ENCODE measurements at regions not wholly inside any gene's neighbourhood (a gene's known extent, or its start where the extent isn't known, plus 50 kb on each side); places are given as distances from the start of the nearest gene placed in this dataset.

- peaks cover 33% of the 10 kb centered on the region for H3K36me3 Mint-ChIP-seq
- H3K27ac Mint-ChIP-seq: no peak overlapping the region
- TF ChIP-seq, protein P1, sequence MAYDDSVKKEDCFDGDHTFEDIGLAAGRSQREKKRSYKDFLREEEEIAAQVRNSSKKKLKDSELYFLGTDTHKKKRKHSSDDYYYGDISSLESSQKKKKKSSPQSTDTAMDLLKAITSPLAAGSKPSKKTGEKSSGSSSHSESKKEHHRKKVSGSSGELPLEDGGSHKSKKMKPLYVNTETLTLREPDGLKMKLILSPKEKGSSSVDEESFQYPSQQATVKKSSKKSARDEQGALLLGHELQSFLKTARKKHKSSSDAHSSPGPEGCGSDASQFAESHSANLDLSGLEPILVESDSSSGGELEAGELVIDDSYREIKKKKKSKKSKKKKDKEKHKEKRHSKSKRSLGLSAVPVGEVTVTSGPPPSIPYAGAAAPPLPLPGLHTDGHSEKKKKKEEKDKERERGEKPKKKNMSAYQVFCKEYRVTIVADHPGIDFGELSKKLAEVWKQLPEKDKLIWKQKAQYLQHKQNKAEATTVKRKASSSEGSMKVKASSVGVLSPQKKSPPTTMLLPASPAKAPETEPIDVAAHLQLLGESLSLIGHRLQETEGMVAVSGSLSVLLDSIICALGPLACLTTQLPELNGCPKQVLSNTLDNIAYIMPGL (CRISPR knock-in tag; IDR thresholded peaks at IDR 0.05): no peak
- TF ChIP-seq IRF1 (CRISPR knock-in tag; IDR thresholded peaks at IDR 0.05) (no peak), SMAD4 (CRISPR knock-in tag; IDR thresholded peaks at IDR 0.05) (no peak), ZNF138 (CRISPR knock-in tag; conservative IDR thresholded peaks at IDR 0.05) (no peak), ZNF219 (CRISPR knock-in tag; IDR thresholded peaks at IDR 0.05; ENCODE audit: borderline replicate concordance) (no peak), NFYB (CRISPR knock-in tag; conservative IDR thresholded peaks at IDR 0.05; ENCODE audit: low read depth) (no peak), STAT6 (CRISPR knock-in tag; conservative IDR thresholded peaks at IDR 0.05; ENCODE audit: low read depth) (no peak), ZNF121 (CRISPR knock-in tag; IDR thresholded peaks at IDR 0.05) (no peak)
- TF ChIP-seq, protein P2, sequence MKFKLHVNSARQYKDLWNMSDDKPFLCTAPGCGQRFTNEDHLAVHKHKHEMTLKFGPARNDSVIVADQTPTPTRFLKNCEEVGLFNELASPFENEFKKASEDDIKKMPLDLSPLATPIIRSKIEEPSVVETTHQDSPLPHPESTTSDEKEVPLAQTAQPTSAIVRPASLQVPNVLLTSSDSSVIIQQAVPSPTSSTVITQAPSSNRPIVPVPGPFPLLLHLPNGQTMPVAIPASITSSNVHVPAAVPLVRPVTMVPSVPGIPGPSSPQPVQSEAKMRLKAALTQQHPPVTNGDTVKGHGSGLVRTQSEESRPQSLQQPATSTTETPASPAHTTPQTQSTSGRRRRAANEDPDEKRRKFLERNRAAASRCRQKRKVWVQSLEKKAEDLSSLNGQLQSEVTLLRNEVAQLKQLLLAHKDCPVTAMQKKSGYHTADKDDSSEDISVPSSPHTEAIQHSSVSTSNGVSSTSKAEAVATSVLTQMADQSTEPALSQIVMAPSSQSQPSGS (CRISPR knock-in tag; IDR thresholded peaks at IDR 0.05; ENCODE audit: borderline replicate concordance, low read depth): no peak
- TF ChIP-seq, protein P3, sequence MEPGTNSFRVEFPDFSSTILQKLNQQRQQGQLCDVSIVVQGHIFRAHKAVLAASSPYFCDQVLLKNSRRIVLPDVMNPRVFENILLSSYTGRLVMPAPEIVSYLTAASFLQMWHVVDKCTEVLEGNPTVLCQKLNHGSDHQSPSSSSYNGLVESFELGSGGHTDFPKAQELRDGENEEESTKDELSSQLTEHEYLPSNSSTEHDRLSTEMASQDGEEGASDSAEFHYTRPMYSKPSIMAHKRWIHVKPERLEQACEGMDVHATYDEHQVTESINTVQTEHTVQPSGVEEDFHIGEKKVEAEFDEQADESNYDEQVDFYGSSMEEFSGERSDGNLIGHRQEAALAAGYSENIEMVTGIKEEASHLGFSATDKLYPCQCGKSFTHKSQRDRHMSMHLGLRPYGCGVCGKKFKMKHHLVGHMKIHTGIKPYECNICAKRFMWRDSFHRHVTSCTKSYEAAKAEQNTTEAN (CRISPR knock-in tag; IDR thresholded peaks at IDR 0.05): no peak
- peaks cover 33% of the 10 kb centered on the region for H3K9me3 Mint-ChIP-seq
- H3K4me1 Mint-ChIP-seq: peaks cover 12% of the 10 kb centered on the region
- H3K4me3 Mint-ChIP-seq: no peak overlapping the region
- DNase-seq (ENCODE audit: low spot score) (no peak), ATAC-seq (no peak)
- H3K27me3 Mint-ChIP-seq (ENCODE audit: low read depth): no peaks in the 10 kb centered on the region; the same call in 1 of the 2 replicates
- POLR2A ChIA-PET: no interaction called here
- CTCF ChIA-PET: no interaction called here
Observed at GRCh38 chr3:176776622-176777175, 420.6 kb downstream of the TBL1XR1 start.

DNA sequence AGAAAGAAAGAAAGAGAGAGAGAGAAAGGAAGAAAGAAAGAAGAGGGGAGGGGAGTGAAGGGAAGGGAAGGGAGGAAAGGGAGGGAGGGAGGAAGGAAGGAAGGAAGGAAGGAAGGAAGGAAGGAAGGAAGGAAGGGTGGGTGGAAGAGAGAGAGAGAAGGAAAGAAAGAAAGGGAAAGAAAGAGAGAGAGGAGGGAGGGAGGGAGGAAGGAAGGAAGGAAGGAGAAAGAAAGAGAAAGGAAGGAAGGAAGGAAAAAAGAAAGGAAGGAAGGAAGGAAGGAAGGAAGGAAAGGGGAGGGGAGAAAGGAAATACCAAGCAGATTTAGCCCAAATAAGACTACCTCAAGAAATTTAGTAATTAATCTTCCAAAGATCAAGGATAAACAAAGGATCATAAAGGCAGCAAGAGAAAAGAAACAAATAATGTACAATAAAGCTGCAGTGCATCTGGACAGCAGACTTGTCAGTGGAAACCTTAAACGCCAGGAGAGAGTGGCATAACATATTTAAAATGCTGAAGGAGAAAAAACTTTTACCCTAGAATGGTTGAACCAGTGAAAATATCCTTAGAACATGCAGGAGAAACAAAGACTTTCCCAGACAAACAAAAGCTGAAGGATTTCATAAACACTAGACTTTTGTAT is 427.6 kb downstream of the TBL1XR1 start:
- no peak overlapping the region for H3K27ac Mint-ChIP-seq
- H3K36me3 Mint-ChIP-seq: peaks cover 43% of the 10 kb centered on the region
- H3K4me1 Mint-ChIP-seq: no peaks in the 10 kb centered on the region
- no peak for TF ChIP-seq KAT7 (CRISPR knock-in tag; IDR thresholded peaks at IDR 0.05; ENCODE audit: borderline replicate concordance)
- TF ChIP-seq, protein P4, sequence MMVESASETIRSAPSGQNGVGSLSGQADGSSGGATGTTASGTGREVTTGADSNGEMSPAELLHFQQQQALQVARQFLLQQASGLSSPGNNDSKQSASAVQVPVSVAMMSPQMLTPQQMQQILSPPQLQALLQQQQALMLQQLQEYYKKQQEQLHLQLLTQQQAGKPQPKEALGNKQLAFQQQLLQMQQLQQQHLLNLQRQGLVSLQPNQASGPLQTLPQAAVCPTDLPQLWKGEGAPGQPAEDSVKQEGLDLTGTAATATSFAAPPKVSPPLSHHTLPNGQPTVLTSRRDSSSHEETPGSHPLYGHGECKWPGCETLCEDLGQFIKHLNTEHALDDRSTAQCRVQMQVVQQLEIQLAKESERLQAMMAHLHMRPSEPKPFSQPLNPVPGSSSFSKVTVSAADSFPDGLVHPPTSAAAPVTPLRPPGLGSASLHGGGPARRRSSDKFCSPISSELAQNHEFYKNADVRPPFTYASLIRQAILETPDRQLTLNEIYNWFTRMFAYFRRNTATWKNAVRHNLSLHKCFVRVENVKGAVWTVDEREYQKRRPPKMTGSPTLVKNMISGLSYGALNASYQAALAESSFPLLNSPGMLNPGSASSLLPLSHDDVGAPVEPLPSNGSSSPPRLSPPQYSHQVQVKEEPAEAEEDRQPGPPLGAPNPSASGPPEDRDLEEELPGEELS (CRISPR knock-in tag; IDR thresholded peaks at IDR 0.05): no peak
- TF ChIP-seq ETV6 (CRISPR knock-in tag; IDR thresholded peaks at IDR 0.05): no peak
- TF ChIP-seq JAZF1 (CRISPR knock-in tag; IDR thresholded peaks at IDR 0.05): no peak
- ATAC-seq (no peak), DNase-seq (ENCODE audit: low spot score) (no peak)
- H3K4me3 Mint-ChIP-seq: no peak overlapping the region
- POLR2A ChIA-PET: no interaction called here
- CTCF ChIA-PET: no interaction called here
- H3K27me3 Mint-ChIP-seq (ENCODE audit: low read depth): no peaks in the 10 kb centered on the region; the same call in 1 of the 2 replicates
- H3K9me3 Mint-ChIP-seq: peaks cover 65% of the 10 kb centered on the region

All from WTC11 (cell line).